Vagina (tissue), 2 donors: ENCODE measurements at regions not wholly inside any gene's neighbourhood (a gene's known extent, or its start where the extent isn't known, plus 50 kb on each side); places are given as distances from the start of the nearest gene placed in this dataset.

Experiments
- DNase-seq, 2 donors: peaks; one replicate each; pipeline ENCODE4 v3.0.0-alpha.2; 2017; ENCODE audit errors: extremely low spot score in 2 of 2
- H3K27ac ChIP-seq: fragments of 200-600 bp; sonication (generic); one replicate; pipeline ENCODE4 v1.5.1; 2019
- H3K27me3 ChIP-seq: fragments of 200-600 bp; sonication (generic); one replicate; pipeline ENCODE4 v1.5.1; 2019
- H3K36me3 ChIP-seq, 2 donors: fragments of 200-600 bp; sonication (generic); one replicate each; pipeline ENCODE4 v1.5.1; 2017 to 2019
- H3K4me1 ChIP-seq: fragments of 200-600 bp; sonication (generic); one replicate; pipeline ENCODE4 v1.5.1; 2019
- H3K4me3 ChIP-seq, 2 donors: fragments of 200-600 bp; sonication (generic); 1 replicate in 1 of 2; 2 replicates in 1 of 2; pipeline ENCODE4 v1.5.1; 2016 to 2019
- H3K9me3 ChIP-seq: fragments of 200-600 bp; sonication (generic); one replicate; pipeline ENCODE4 v1.5.1; 2019
- POLR2A ChIP-seq, 2 donors: fragments of 450-650 bp; IDR thresholded peaks; one replicate each; pipeline ENCODE4 v1.6.1; 2017; ENCODE audit warnings: antibody characterized with exemption in 2 of 2, mild to moderate bottlenecking in 2 of 2, moderate library complexity in 2 of 2
- POLR2AphosphoS5 ChIP-seq, 2 donors: sonication (generic); formaldehyde crosslinking; IDR thresholded peaks; one replicate each; pipeline ENCODE4 v1.9.0; 2017; ENCODE audit warnings: antibody characterized with exemption in 2 of 2, mild to moderate bottlenecking in 2 of 2, low read depth in 1 of 2; ENCODE audit not compliant: insufficient read depth in 1 of 2
- intact Hi-C: fragments of 100-400 bp; cut with DNase I; formaldehyde crosslinking; loops from one replicate; pipeline ENCODE4 v1.15.1; 2023
- TF ChIP-seq, protein P1 (sequence below), 3 experiments: fragments of 450-650 bp in 2 of 3; fragments of 200-600 bp in 1 of 3; sonication (generic) in 1 of 3; IDR thresholded peaks; one replicate each; pipeline ENCODE4 v1.5.1; 2017 to 2019; ENCODE audit warnings: antibody characterized with exemption in 3 of 3, mild to moderate bottlenecking in 2 of 3, moderate library complexity in 2 of 3

DNA sequence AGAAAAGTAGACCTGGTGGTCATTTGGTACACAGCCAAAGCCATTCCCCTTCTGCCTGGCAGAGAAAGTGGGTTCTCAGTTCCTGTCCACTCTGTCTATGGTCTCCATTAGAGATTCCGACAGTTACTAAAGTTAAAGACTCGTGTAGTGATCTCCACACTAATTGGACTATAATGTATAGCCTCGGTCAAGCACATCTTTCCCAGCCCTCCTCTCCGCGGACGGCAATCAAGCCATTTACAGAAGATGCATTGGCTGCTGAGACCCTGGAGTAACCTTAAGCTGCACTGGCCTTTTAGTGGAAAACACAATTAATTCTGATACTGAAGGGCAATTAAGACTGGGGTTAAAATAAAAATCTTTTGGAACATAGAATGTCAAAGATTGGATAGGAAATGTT lies 865.3 kb downstream of the MCTP2 start:
- H3K27ac ChIP-seq: no peak overlapping the region
- DNase-seq: no peak
- no peaks in the 10 kb centered on the region for H3K27me3 ChIP-seq
- no peak for TF ChIP-seq POLR2AphosphoS5 (IDR thresholded peaks at IDR 0.05; ENCODE audit: insufficient read depth in 1 of 2, low read depth in 1 of 2)
- TF ChIP-seq, protein P1, sequence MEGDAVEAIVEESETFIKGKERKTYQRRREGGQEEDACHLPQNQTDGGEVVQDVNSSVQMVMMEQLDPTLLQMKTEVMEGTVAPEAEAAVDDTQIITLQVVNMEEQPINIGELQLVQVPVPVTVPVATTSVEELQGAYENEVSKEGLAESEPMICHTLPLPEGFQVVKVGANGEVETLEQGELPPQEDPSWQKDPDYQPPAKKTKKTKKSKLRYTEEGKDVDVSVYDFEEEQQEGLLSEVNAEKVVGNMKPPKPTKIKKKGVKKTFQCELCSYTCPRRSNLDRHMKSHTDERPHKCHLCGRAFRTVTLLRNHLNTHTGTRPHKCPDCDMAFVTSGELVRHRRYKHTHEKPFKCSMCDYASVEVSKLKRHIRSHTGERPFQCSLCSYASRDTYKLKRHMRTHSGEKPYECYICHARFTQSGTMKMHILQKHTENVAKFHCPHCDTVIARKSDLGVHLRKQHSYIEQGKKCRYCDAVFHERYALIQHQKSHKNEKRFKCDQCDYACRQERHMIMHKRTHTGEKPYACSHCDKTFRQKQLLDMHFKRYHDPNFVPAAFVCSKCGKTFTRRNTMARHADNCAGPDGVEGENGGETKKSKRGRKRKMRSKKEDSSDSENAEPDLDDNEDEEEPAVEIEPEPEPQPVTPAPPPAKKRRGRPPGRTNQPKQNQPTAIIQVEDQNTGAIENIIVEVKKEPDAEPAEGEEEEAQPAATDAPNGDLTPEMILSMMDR (IDR thresholded peaks at IDR 0.05): no peak
- no peak for TF ChIP-seq POLR2A (IDR thresholded peaks at IDR 0.05)
- H3K4me1 ChIP-seq: no peaks in the 10 kb centered on the region
- no peaks in the 10 kb centered on the region for H3K36me3 ChIP-seq
- H3K9me3 ChIP-seq: no peaks in the 10 kb centered on the region
- intact Hi-C loops: loop anchor here (10.0 kb wide), 1 partner anchor 1428 kb away; no protein-coding TSS in a partner anchor
- no peak overlapping the region for H3K4me3 ChIP-seq

DNA sequence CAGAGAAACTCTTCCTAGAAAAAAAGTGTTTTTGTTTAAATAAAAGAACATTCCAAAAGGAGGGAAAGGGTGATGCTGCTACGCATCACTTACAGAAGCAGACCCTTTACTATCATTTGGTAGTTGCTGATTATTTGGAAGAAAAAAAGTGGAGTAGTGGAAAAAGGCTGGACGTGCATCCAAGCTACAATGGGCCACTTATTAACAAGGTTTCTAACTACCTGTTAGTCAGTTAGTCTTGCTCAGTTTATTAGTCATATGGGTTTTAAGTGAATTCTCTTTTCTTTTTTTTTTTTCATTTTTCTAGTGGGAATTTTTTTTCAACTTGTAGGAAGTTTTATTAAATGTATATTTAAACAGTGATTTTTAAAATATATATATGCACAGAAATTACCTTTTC lies 866.0 kb downstream of the MCTP2 start:
- no peak overlapping the region for H3K27ac ChIP-seq
- no peak for TF ChIP-seq POLR2A (IDR thresholded peaks at IDR 0.05)
- TF ChIP-seq POLR2AphosphoS5 (IDR thresholded peaks at IDR 0.05; ENCODE audit: insufficient read depth in 1 of 2, low read depth in 1 of 2): no peak
- TF ChIP-seq, protein P1 (IDR thresholded peaks at IDR 0.05): no peak
- intact Hi-C loops: loop anchor here (10.0 kb wide), 1 partner anchor 1427 kb away; no protein-coding TSS in a partner anchor

DNA sequence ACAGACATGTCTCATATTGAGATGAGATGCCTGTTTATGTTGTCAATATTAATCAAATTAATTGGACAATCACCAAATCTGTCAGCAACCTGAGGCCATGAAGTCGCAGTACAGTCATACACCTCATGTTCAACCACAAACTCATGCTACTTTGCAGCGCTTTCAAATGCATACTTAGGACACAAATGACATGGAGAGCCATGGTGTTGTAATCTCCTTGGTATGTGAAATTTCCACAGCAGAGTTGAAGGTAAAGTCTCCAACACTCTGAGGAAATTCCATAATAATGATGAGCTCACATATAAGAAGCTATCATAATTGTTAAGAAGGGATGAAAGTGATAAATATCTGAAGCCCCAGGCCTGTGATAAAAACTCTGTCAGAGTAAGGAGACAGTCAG lies 873.9 kb downstream of the MCTP2 start:
- TF ChIP-seq POLR2AphosphoS5 (IDR thresholded peaks at IDR 0.05; ENCODE audit: insufficient read depth in 1 of 2, low read depth in 1 of 2) (no peak), POLR2A (IDR thresholded peaks at IDR 0.05) (no peak)
- TF ChIP-seq, protein P1 (IDR thresholded peaks at IDR 0.05): no peak
- Histone ChIP-seq H3K9me3 (no peaks in the 10 kb centered on the region), H3K4me3 (no peak overlapping the region), H3K4me1 (no peaks in the 10 kb centered on the region), H3K27ac (no peak overlapping the region), H3K36me3 (no peaks in the 10 kb centered on the region), H3K27me3 (no peaks in the 10 kb centered on the region)
- no peak for DNase-seq
- intact Hi-C loops: no loop called here

More for the DNA sequence above, 866.0 kb downstream of the MCTP2 start:
- Histone ChIP-seq H3K27me3 (no peaks in the 10 kb centered on the region), H3K4me3 (no peak overlapping the region), H3K36me3 (no peaks in the 10 kb centered on the region), H3K4me1 (no peaks in the 10 kb centered on the region), H3K9me3 (no peaks in the 10 kb centered on the region)
- no peak for DNase-seq

DNA sequence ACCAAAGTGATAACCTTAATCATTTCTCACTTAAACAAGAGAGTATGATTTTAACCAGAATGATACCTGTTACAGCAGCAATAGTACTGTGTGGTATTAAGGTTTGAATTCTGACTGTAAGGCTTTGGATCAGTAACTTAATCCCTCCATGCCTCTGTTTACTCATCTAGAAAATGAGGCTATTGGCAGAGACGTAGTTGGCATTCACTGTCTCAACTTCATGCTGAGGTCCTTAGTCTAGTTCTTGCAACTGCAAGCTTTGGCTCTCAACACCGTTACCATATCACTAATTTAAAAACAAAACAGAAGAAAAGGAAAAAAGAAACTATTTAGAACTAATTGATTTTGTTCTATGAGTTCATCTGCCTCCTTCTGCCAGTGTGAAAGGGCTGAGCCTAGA lies 875.4 kb downstream of the MCTP2 start:
- no peak for TF ChIP-seq POLR2A (IDR thresholded peaks at IDR 0.05)
- no peak for TF ChIP-seq POLR2AphosphoS5 (IDR thresholded peaks at IDR 0.05; ENCODE audit: insufficient read depth in 1 of 2, low read depth in 1 of 2)
- TF ChIP-seq, protein P1 (IDR thresholded peaks at IDR 0.05): no peak
- no peak overlapping the region for H3K4me3 ChIP-seq

DNA sequence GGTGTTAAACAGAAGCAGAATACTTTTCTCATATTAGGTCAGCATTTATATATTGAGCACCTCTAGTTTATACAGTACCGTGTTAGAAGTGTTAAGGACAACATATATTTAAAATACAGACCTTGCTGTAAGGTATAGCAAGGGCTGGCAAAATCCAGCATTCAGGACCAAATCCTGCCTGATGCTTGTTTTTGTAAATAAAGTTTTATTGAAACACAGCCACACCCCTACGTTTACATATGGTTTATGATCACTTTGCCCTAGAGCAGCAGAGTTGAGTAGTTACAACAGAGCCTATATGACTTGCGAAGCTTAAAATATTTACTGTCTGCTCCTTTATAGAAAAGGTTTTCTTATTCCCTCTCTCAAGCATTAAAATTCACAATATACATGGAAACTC lies 877.3 kb downstream of the MCTP2 start:
- no peaks in the 10 kb centered on the region for H3K27me3 ChIP-seq
- TF ChIP-seq POLR2AphosphoS5 (IDR thresholded peaks at IDR 0.05; ENCODE audit: insufficient read depth in 1 of 2, low read depth in 1 of 2): no peak
- TF ChIP-seq POLR2A (IDR thresholded peaks at IDR 0.05): no peak
- TF ChIP-seq, protein P1 (IDR thresholded peaks at IDR 0.05): no peak
- H3K27ac ChIP-seq: no peak overlapping the region
- no peaks in the 10 kb centered on the region for H3K36me3 ChIP-seq
- no peaks in the 10 kb centered on the region for H3K4me1 ChIP-seq
- intact Hi-C loops: no loop called here
- H3K4me3 ChIP-seq: no peak overlapping the region
- no peak for DNase-seq
- H3K9me3 ChIP-seq: no peaks in the 10 kb centered on the region

More for the DNA sequence above, 875.4 kb downstream of the MCTP2 start:
- no peak overlapping the region for H3K27ac ChIP-seq
- no peaks in the 10 kb centered on the region for H3K27me3 ChIP-seq
- no peak for DNase-seq
- H3K9me3 ChIP-seq: no peaks in the 10 kb centered on the region
- intact Hi-C loops: no loop called here
- no peaks in the 10 kb centered on the region for H3K36me3 ChIP-seq
- no peaks in the 10 kb centered on the region for H3K4me1 ChIP-seq
